Stimulated activated effector memory CD8-positive, alpha-beta T cell treated with anti-CD3 and anti-CD28 coated beads, Interleukin-12 subunit alpha, Interleukin-12 subunit beta, amount 100 ng/mL, for 72 hours (primary cell): ENCODE measurements at regions not wholly inside any gene's neighbourhood (a gene's known extent, or its start where the extent isn't known, plus 50 kb on each side); places are given as distances from the start of the nearest gene placed in this dataset.

ENCODE experiments used
- ATAC-seq: fragments of 150-1000 bp; cut with Tn5 transposase; 2 replicates; pipeline ENCODE4 v1.10.0; 2021
- DNase-seq, 2 donors: peaks; one replicate each; pipeline ENCODE4 v3.0.0; 2021 to 2022; ENCODE audit warnings: low spot score in 2 of 2
- H3K27ac Mint-ChIP-seq: one replicate; pipeline ENCODE4 v1.8.0; 2022; ENCODE audit warnings: mild to moderate bottlenecking, mixed read lengths
- H3K36me3 Mint-ChIP-seq: one replicate; pipeline ENCODE4 v1.8.0; 2022; ENCODE audit warnings: mild to moderate bottlenecking, mixed read lengths
- H3K4me1 Mint-ChIP-seq: one replicate; pipeline ENCODE4 v1.8.0; 2022; ENCODE audit warnings: mixed read lengths
- H3K4me3 Mint-ChIP-seq: one replicate; pipeline ENCODE4 v1.8.0; 2022; ENCODE audit warnings: mild to moderate bottlenecking, mixed read lengths
- H3K9me3 Mint-ChIP-seq: one replicate; pipeline ENCODE4 v1.8.0; 2022; ENCODE audit warnings: mixed read lengths

DNA sequence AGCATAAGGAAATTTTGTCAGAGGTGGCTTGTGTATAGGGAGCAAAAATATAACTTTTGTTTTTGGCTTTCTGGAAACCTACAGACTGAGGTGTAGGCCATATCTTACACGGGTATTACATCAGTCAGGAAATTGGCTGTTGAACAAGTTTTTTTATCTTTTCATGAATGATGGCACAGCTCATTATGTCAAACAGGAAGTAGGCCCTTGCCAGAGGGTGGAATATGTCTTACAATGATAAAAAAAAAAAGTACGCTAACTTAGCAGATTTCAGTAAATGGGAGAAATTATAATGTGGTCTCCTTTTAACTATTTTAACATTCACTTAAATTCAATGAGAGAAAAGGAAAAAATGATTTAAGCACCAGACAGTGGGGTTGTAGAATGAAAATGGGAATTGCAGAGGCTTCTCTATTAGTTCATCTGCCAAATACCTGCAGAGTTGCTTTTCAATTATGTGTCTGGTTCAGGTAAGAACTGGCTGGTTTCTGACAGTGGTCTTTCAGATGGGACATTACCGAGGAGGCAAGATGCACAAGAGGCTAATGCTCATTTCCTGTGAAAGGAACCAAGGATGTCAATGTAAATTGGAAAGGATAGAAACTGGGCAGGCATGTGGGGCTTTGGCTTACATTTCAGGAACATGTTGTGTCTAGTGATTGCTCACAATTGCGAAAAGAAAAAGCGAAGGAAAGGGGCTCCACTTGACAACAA, 169.9 kb downstream of the NNT start:
- ATAC-seq: no peak
- H3K4me1 Mint-ChIP-seq: no peaks in the 10 kb centered on the region

GRCh38 chr5:43772458-43772763, 169.4 kb downstream of the NNT start:
- Mint-ChIP-seq H3K4me1 (no peaks in the 10 kb centered on the region), H3K36me3 (no peaks in the 10 kb centered on the region), H3K4me3 (no peak overlapping the region), H3K27ac (no peak overlapping the region), H3K9me3 (peaks cover under 1% of the 10 kb centered on the region)
- DNase-seq (no peak), ATAC-seq (no peak)

More for the DNA sequence above, 169.9 kb downstream of the NNT start:
- Mint-ChIP-seq H3K27ac (no peak overlapping the region), H3K9me3 (peaks cover 2% of the 10 kb centered on the region), H3K36me3 (no peaks in the 10 kb centered on the region), H3K4me3 (no peak overlapping the region)
- DNase-seq: no peak

DNA sequence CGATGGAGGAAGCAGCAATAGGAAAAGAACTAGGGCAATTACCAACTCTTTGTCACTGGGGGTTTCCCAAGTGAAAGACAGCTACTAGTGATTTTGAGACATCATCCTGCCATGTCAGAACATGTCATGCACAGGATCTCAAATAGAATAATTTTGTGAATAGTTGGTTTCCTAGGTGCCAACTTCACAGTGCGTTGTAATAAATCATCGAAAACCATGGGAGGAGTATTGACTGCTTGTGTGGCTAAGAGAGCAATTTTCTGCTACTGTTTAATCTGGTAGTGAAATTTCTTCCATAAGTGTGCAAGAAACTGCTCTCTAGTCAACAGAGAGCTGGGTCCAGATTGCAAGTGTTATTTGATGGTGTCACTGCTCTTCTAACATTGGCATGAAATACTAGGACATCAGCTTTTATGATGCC, 168.6 kb downstream of the NNT start:
- no peaks in the 10 kb centered on the region for H3K36me3 Mint-ChIP-seq
- DNase-seq: no peak
- H3K4me3 Mint-ChIP-seq: no peak overlapping the region
- H3K4me1 Mint-ChIP-seq: no peaks in the 10 kb centered on the region
- no peak for ATAC-seq
- H3K27ac Mint-ChIP-seq: no peak overlapping the region
- no peaks in the 10 kb centered on the region for H3K9me3 Mint-ChIP-seq

DNA sequence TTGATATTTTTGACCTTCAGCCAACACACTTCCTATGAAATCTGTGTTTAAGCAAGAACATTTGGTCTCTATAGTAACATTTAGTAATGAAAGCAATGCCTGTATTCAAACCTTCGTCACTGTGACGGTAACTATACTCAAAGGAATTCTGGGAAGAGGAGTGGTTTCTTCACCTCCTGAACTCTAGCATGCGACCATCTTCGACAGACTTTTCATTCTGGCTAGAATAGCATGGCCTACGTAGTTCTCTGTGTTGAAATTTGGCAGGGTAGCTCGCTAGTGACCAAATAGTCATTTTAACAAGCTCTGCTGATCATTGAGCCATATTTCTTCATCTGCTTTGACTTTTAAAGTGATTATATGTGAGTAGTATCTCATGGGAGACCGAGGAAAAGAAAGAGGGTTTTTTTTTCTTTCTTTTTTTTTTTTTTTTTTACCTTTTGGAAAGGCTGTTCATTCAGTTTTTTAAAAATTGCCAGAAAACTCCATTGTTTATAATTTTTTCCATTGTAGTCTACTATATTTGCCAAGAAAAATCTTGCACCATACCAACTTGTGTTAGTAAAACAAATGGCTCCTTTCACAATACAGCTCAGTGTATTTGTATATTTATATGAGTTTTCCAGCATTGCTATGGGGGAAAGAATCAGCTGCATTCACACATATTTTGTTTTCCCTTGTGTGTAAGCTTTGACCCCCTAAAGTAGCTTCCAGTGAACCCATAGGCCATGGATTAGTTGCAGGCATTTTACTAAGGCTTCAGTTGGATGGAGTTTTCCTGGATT, 166.8 kb downstream of the NNT start:
- H3K4me3 Mint-ChIP-seq: no peak overlapping the region
- no peaks in the 10 kb centered on the region for H3K4me1 Mint-ChIP-seq
- no peaks in the 10 kb centered on the region for H3K9me3 Mint-ChIP-seq
- DNase-seq (no peak), ATAC-seq (no peak)
- no peak overlapping the region for H3K27ac Mint-ChIP-seq
- no peaks in the 10 kb centered on the region for H3K36me3 Mint-ChIP-seq
